ENCODE measurements at regions not wholly inside any gene's neighbourhood (a gene's known extent, or its start where the extent isn't known, plus 50 kb on each side); places are given as distances from the start of the nearest gene placed in this dataset.

DNA sequence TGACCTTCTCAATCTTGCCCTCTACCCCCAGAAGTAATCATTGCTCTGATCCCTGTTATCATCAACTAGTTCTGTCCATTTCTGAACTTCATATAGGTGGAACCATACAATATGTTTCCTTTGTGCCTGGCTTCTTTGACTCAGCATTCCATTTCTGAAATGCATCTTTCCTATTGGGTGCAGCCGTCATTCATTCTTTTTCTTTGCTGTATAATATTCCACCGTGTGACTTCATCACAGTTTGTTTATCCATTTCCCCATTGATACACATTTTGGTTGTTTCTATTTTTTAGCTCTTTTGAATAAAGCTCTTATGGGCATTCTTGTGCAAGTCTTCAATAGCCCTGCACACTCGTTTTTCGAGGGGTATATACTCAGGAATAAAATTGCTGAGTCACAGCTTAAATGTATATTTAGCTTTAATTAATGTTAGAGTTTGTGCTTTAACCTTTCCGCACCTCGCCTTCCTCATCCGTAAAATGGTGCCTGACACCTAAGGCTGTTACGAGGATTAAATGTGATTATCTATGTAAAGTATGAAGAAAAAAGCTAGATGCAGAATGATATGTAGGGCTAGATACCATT, 491.6 kb downstream of the MIAT start:
- H3K27ac ChIP-seq (ENCODE audit: low read depth, low read length): no peak overlapping the region

More for the DNA sequence above, 491.6 kb downstream of the MIAT start:
- FAIRE-seq (no peak), DNase-seq (ENCODE audit: low read depth in 1 of 2, low spot score in 2 of 2) (no peak)
- no peak overlapping the region for H2BK20ac ChIP-seq (ENCODE audit: low read length)
- H2BK12ac ChIP-seq (ENCODE audit: low read depth, low read length): no peak overlapping the region
- ChIA-PET POLR2A (ENCODE audit: partially characterized antibody) (no interaction called here), CTCF (ENCODE audit: partially characterized antibody) (interaction anchor here (1.1 to 1.5 kb wide), 2 partner anchors 9 to 51 kb away, joined by 3 read pairs; no protein-coding TSS in a partner anchor)
- no peak overlapping the region for H3K56ac ChIP-seq (replicated peaks; ENCODE audit: insufficient read length, low read depth, low read length)
- no peaks in the 10 kb centered on the region; a peak in 1 of 7 replicates for H3K4me1 ChIP-seq (replicated peaks in 1 of 4; ENCODE audit: control insufficient read depth in 3 of 4, insufficient read depth in 4 of 4, low read length in 3 of 4)
- no peak overlapping the region for H2BK120ac ChIP-seq (replicated peaks; ENCODE audit: low read depth, low read length)
- H3K9ac ChIP-seq (replicated peaks in 1 of 4; ENCODE audit: extremely low read depth in 1 of 4, low read depth in 3 of 4, low read length in 3 of 4): no peak overlapping the region
- TF ChIP-seq KDM1A (IDR thresholded peaks at IDR 0.05; ENCODE audit: borderline replicate concordance, low read length) (peak; percentile 70; the same call in 1 of the 2 replicates), YY1 (IDR thresholded peaks at IDR 0.05; ENCODE audit: low read depth, low read length) (no peak)
- no peak overlapping the region for H4K8ac ChIP-seq (ENCODE audit: extremely low read depth, insufficient read depth, low read length)
- no peaks in the 10 kb centered on the region for H3K79me2 ChIP-seq (ENCODE audit: control insufficient read depth in 1 of 2, insufficient read depth in 2 of 2, low read length in 2 of 2)
- H3K4me3 ChIP-seq (ENCODE audit: extremely low read depth in 1 of 4, insufficient read depth in 2 of 4, low read depth in 3 of 4, low read length in 4 of 4): no peak overlapping the region
- no peak overlapping the region for H3K14ac ChIP-seq (ENCODE audit: insufficient read length)
- no peak overlapping the region for H2AFZ ChIP-seq (ENCODE audit: low read length)
- H2BK15ac ChIP-seq (ENCODE audit: low read length): no peak overlapping the region
- 88% methylated on average over 8 of the region's 8 CpGs; no CpG with 5 or more reads in 1 of the 2 experiments for WGBS, 2 experiments (ENCODE audit: extremely low coverage in 1 of 2, insufficient coverage in 1 of 2, insufficient read length in 1 of 2, insufficient replicate concordance in 2 of 2, low coverage in 1 of 2, low lambda C conversion rate in 2 of 2, missing lambda C conversion rate in 1 of 2)
- no peak overlapping the region for H3K4ac ChIP-seq (replicated peaks; ENCODE audit: insufficient read length, low read depth, low read length)
- no peaks in the 10 kb centered on the region for H4K20me1 ChIP-seq (replicated peaks in 1 of 2; ENCODE audit: control insufficient read depth in 1 of 2, insufficient read depth in 2 of 2, low read length in 2 of 2)
- no peak overlapping the region for H2BK5ac ChIP-seq (ENCODE audit: low read depth, low read length)
- H3K4me2 ChIP-seq (ENCODE audit: insufficient read depth in 1 of 2, low read depth in 2 of 2, low read length in 2 of 2): no peak overlapping the region
- H4K5ac ChIP-seq (ENCODE audit: insufficient read length, low read depth, low read length): no peak overlapping the region
- H3K36me3 ChIP-seq (ENCODE audit: control insufficient read depth in 2 of 4, insufficient read depth in 4 of 4, low read length in 3 of 4): no peaks in the 10 kb centered on the region
- H3K23me2 ChIP-seq (ENCODE audit: low read depth, low read length): no peaks in the 10 kb centered on the region
- H3K23ac ChIP-seq (ENCODE audit: insufficient read length): no peak overlapping the region
- H4K91ac ChIP-seq (replicated peaks; ENCODE audit: insufficient read length, low read length): no peak overlapping the region
- no peak overlapping the region for H3K18ac ChIP-seq (ENCODE audit: extremely low read depth, low read length)
- peaks cover 0 to 2% of the 10 kb centered on the region in 2 experiments; a peak in 1 of 4 replicates for H3K9me3 ChIP-seq (ENCODE audit: insufficient read depth in 2 of 2, low read depth in 1 of 2, low read length in 1 of 2)
- no peak overlapping the region for H2AK5ac ChIP-seq (ENCODE audit: low read depth, low read length)
- no peaks in the 10 kb centered on the region for H3K79me1 ChIP-seq (ENCODE audit: low read depth, low read length)
- H3K27me3 ChIP-seq (replicated peaks in 1 of 4; ENCODE audit: control insufficient read depth in 3 of 4, extremely low read depth in 1 of 4, insufficient read depth in 3 of 4, low read length in 3 of 4): no peaks in the 10 kb centered on the region

Measured in H1 (cell line).